GM18520 (cell line): ENCODE measurements at regions not wholly inside any gene's neighbourhood (a gene's known extent, or its start where the extent isn't known, plus 50 kb on each side); places are given as distances from the start of the nearest gene placed in this dataset.

ENCODE experiments used
- ATAC-seq: cut with Tn5 transposase; IDR thresholded peaks from one replicate; pipeline ENCODE4 v1.9.1; 2021; ENCODE audit not compliant: unreplicated experiment

DNA sequence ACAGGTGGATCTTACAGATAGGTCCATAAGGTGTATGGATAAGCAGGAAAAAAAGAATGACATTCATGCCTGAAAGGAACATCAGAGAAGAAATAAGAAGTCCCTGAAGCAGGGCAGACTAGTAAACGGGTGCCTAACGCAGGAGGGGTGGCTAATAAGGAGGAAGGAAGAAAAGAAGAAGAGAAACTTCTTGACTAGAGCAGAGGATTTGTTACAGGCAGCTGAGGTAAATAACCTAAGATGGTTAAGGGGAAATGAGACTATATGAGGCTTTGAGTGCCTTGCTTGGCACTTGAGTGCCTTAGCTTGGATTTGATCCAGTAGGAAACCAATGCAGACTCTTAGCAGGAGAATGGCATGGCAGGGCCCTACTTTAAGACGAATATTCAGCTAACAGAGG, 313.5 kb upstream of the PDE4D start:
- ATAC-seq: peak; percentile 82

DNA sequence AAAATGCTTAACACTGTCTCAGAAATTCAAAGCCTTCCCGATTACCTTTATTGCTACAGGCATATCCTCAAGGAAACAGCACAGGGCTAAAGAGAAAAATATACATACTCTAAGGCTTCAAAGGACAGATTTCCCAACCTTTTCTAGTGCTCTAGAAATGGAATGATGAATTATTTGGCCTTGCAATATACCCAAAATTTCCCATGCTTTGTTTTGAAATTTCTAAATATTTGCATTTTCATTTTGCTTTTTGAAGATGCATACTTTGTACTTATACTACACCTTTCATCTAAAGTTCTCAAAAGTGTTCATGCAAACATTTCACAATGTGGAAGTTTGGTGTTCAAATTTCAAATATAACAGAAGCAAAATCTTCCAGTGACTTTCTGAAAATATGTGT, 312.7 kb upstream of the PDE4D start:
- no peak for ATAC-seq

DNA sequence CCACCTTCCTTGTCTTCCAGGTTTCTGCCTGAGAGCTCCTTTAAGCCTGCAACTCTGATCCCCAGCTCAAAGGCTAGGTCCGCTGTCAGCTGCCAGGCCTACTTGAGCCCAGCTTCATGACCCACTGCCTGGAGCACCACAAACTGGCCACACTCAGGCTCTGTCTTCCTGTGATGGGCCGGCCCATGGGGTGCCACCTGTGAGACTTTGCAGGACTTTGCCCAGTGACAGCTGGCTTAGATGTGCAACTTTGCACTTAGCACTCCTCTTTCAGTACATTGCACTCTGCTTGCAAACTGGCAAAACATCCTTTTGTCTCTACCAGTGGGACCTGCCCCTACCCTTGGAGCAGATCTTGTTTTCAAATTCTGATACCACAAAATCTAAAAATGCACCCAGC, 311.5 kb upstream of the PDE4D start:
- no peak for ATAC-seq

DNA sequence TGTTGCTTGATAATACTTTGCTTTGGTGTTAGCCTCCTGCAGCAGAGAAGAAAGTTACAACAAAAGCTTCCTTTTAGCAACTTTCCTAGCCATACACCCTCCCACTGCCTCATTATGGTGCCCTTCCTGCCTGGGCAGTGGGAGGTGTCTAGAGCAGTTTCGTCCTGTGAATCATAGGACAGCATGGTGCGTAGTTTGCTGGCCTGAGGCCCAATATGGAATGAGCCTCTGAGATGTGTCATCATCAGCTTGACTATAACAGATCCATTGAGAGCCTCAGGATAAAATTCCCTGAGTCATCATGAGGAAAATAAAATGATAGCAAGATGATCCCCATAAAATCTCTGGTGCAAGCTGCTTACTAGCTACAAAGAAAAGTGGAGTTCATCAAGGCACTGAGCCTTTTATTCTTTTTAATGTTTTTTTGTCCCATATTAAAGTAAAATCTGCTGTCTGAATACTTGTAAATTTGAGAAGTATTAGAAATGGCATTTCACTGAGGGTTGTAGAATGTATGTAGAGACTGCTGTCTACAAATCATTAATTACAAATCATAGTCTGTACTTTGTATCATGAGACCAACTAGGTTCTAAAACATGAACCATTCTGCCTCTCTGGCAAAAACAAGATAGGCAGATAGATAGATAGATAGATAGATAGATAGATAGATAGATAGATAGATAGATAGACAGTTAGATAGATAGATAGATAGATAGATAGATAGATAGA, 303.0 kb upstream of the PDE4D start:
- no peak for ATAC-seq

DNA sequence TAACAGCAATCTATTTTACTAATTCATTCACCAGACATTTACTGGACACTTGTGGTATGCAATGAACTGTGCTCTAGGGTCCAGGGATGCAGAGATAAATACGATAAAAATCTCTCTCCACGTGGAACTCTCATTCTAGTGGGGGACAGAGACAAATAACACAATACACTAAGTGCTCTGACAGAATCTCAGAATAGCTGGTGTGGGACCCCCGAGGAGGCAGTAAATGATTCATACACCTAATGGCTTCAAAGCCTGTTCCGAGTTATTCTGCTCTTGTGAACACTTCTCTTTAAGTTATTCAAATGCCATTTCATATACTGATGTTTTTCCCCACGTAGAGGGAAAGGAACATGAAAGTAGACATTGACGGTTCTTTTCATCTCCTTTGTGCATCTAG, 302.0 kb upstream of the PDE4D start:
- no peak for ATAC-seq

DNA sequence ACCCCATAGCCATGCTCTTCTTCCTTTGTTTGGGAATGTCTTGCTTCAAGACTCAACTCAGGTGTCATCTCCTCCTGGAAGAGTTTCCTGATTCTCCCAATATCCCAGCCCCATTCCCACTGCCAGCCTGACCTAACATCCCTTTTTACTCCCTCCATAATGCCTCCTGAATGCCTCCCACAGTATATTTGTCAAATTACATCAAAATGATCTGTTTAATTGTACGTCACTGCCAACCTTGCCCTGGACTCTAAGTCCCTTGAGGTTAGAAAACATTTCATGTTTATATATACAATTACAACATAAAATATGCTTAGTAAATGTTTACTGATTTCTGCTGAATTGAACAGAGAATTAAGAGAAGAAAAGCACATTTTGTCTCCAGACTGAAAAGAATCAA, 301.6 kb upstream of the PDE4D start:
- ATAC-seq: no peak

- peak; percentile 62 for ATAC-seq
Measured at GRCh38 chr5:60185231-60186099, 291.9 kb upstream of the PDE4D start.

GRCh38 chr5:60184606-60185005, 291.1 kb upstream of the PDE4D start:
- no peak for ATAC-seq

DNA sequence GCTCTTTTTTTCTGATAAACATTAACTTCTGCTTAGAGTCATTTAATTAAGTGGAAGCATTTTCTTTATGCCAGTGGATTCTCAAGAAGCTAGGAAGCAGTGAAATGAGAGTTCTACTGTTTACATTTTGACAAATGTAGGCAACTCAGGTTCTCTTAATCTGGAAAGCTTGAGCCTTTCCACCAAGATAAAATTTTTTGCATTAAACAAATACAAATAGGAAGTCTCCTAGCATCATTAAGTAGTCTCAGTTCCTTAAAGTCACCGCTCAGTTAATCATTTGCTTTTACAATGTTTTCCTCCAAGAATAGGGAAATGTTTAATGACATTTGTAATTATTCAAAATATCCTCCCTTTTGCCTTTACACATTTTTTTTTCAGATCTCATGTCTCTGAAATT, 290.4 kb upstream of the PDE4D start:
- no peak for ATAC-seq

GRCh38 chr5:60178101-60178500, 284.6 kb upstream of the PDE4D start:
- ATAC-seq: no peak

- no peak for ATAC-seq
Measured at GRCh38 chr5:60177596-60177995, 284.1 kb upstream of the PDE4D start.

- ATAC-seq: no peak
Measured at GRCh38 chr5:60173667-60174066, 280.1 kb upstream of the PDE4D start.

GRCh38 chr5:60163762-60164161, 270.2 kb upstream of the PDE4D start:
- no peak for ATAC-seq

GRCh38 chr5:60162441-60162840, 268.9 kb upstream of the PDE4D start:
- ATAC-seq: no peak

DNA sequence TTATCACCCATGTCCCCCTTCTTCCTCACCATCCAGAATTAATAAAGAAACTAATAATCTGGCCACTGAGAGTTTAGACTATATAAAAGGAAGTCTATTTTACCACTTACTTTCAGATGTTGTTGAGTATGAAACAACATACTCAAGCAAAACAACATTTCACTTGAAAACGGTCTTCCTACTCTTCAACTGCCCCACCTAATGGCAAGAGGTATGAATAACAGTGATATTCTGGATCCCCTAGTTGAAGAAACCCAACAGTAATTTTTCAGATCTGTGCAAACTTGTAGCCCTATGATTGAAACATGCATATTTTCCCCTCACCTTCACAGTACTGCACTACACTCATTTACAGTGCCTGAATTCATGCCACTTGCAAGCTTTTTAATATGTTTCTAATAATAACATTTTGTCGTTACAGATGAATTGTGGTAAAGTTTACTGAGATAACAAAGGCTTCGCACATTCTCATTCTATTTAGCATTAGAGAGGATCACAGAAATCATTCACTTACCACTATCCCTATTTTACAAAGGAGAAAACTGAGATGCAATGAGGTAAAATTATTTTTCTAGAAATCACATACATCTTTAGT, 267.9 kb upstream of the PDE4D start:
- peak; percentile 61 for ATAC-seq

DNA sequence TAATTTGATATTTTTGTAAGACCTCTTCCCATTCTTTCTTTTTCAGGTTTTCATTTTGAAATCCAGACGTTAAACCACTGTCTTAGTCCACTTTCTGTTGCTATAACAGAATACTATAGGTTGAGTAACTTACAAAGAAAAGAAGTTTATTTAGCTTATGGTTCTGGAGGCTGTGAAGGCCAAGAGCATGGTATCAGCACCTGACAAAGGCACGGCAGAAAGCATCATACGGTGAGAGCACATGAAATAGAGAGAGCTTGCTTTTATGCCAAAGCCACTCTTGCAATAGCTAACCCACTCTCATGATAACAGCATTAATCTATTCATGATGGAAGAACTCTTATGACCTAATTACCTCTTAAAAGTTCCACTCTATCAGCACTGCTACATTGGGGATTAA, 255.6 kb upstream of the PDE4D start:
- ATAC-seq: no peak

- no peak for ATAC-seq
Measured at GRCh38 chr5:60148366-60148765, 254.8 kb upstream of the PDE4D start.

GRCh38 chr5:60147791-60148190, 254.3 kb upstream of the PDE4D start:
- ATAC-seq: no peak

DNA sequence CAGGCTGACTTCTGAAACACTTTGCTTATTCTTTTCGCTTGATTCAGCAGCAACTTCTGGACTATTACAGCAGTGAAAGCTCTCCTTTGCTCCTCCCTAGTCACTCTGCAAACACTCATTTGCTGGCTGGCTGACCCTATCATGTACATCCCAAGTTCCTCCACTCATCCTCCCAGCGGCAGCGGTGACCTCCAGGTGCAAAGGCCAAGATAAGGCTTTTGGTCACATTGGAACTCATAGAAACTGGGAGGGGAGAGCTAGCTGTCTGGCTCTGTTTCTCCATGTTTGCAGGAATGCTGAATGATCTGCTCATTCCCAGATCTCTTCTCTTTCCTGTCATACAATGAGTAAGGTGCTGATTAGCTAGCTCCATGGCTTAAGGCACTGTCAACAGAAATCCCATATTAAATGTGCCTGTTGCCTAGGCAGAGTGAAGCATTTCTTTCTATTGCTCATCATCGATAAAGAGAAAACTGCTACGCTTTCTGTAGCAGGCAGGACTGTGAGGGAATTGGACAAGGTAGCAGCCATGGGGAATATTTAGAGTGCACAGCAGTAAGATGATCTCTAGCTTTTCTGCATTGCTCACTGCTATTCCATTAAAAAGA, 250.5 kb upstream of the PDE4D start:
- no peak for ATAC-seq

DNA sequence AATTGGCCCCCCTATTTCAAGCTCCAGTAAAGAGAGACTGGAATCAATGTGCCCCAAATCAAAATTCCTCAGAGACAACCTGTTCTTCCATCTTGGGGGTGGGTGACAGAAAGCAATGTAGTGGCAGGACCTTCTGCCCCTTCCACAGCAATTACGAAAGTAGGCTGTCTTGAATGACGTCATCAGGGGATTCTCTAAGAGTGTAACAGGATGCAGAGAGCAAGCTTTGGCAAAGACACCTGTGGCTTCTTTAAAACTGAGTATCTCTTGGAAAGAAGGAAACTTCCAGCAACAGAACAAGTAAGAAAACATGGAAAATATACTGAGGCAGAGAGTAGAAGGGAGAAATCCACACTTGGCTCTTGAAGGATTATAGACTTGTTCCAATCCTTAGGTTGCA, 247.6 kb upstream of the PDE4D start:
- ATAC-seq: peak; percentile 52

- no peak for ATAC-seq
Measured at GRCh38 chr5:60136841-60137240, 243.3 kb upstream of the PDE4D start.

GRCh38 chr5:60131504-60131903, 238.0 kb upstream of the PDE4D start:
- no peak for ATAC-seq
